MCF 10A (cell line): ENCODE measurements at regions not wholly inside any gene's neighbourhood (a gene's known extent, or its start where the extent isn't known, plus 50 kb on each side); places are given as distances from the start of the nearest gene placed in this dataset.

Source experiments
- BruUV-seq: library from RNA; stranded (reverse); fragments of 400-500 nt; replicated peaks from 2 replicates; lab custom pipeline; 2021; lab: Mats Ljungman, UMichigan
- CTCF ChIA-PET: fragments of 300-600 bp; sonication (Branson Sonifier 250); formaldehyde crosslinking; extraction: SDS; loops from one replicate; lab custom pipeline; 2021; ENCODE audit warnings: antibody characterized with exemption, inconsistent platforms; lab: Yijun Ruan, JAX
- POLR2A ChIA-PET: fragments of 300-600, 350-650 bp; sonication (Branson Sonifier 250); formaldehyde crosslinking; extraction: SDS; loops from one replicate; lab custom pipeline; 2020; ENCODE audit warnings: antibody characterized with exemption, inconsistent platforms; lab: Yijun Ruan, JAX
- DNase-seq: peaks from one replicate; pipeline ENCODE4 v3.0.0-alpha.2; 2018; ENCODE audit not compliant: unreplicated experiment
- H3K27ac Mint-ChIP-seq: one replicate; pipeline ENCODE4 v1.8.0; 2022; ENCODE audit warnings: mild to moderate bottlenecking, low read depth, mixed read lengths; ENCODE audit not compliant: unreplicated experiment
- H3K27me3 Mint-ChIP-seq: one replicate; pipeline ENCODE4 v1.8.0; 2022; ENCODE audit warnings: mixed read lengths; ENCODE audit not compliant: insufficient read depth, unreplicated experiment
- H3K36me3 Mint-ChIP-seq: one replicate; pipeline ENCODE4 v1.8.0; 2022; ENCODE audit warnings: mild to moderate bottlenecking, moderate library complexity, mixed read lengths; ENCODE audit not compliant: insufficient read depth, unreplicated experiment
- H3K4me1 Mint-ChIP-seq: one replicate; pipeline ENCODE4 v1.8.0; 2022; ENCODE audit warnings: mixed read lengths; ENCODE audit not compliant: insufficient read depth, unreplicated experiment
- H3K4me3 Mint-ChIP-seq: one replicate; pipeline ENCODE4 v1.8.0; 2022; ENCODE audit warnings: mild to moderate bottlenecking, moderate library complexity, mixed read lengths; ENCODE audit not compliant: unreplicated experiment
- H3K9me3 Mint-ChIP-seq: one replicate; pipeline ENCODE4 v1.8.0; 2022; ENCODE audit warnings: mixed read lengths; ENCODE audit not compliant: unreplicated experiment
- intact Hi-C: fragments of 100-400 bp; cut with micrococcal nuclease; formaldehyde crosslinking; loops from 2 replicates; pipeline ENCODE4 v1.14.1; 2022
- TF ChIP-seq, protein P1 (sequence below): fragments of 200-600 bp; IDR thresholded peaks from one replicate; pipeline ENCODE4 v1.8.0; 2022; ENCODE audit warnings: antibody characterized with exemption, mild to moderate bottlenecking; ENCODE audit not compliant: unreplicated experiment

DNA sequence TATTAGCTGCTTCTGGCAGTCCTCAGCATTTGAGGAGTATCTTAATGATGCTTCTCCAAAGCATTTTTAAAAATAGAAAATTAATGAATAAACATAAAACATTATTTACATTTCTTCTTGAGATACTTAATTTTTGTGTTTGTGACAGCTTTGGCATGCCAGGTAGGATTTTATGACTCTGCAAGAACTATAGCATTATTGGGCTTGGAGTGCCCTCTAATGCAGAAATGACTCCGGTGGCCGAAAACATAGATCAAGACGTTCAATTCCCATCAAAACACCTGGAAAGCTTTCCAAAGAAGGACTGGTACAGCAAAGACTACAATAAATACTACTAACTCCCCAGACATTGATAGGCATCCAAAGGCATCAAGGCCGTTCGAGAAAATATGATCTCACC lies 366.4 kb upstream of the CXADR start:
- TF ChIP-seq, protein P1, sequence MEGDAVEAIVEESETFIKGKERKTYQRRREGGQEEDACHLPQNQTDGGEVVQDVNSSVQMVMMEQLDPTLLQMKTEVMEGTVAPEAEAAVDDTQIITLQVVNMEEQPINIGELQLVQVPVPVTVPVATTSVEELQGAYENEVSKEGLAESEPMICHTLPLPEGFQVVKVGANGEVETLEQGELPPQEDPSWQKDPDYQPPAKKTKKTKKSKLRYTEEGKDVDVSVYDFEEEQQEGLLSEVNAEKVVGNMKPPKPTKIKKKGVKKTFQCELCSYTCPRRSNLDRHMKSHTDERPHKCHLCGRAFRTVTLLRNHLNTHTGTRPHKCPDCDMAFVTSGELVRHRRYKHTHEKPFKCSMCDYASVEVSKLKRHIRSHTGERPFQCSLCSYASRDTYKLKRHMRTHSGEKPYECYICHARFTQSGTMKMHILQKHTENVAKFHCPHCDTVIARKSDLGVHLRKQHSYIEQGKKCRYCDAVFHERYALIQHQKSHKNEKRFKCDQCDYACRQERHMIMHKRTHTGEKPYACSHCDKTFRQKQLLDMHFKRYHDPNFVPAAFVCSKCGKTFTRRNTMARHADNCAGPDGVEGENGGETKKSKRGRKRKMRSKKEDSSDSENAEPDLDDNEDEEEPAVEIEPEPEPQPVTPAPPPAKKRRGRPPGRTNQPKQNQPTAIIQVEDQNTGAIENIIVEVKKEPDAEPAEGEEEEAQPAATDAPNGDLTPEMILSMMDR, result no peak
- Mint-ChIP-seq H3K4me3 (no peak overlapping the region), H3K27ac (no peak overlapping the region), H3K9me3 (peaks cover 10% of the 10 kb centered on the region), H3K36me3 (no peaks in the 10 kb centered on the region), H3K4me1 (no peaks in the 10 kb centered on the region), H3K27me3 (no peaks in the 10 kb centered on the region)
- ChIA-PET CTCF (interaction anchor here (0.7 kb wide), 2 partner anchors 14 to 105 kb away, joined by 3 to 6 read pairs; no protein-coding TSS in a partner anchor), POLR2A (no interaction called here)
- no TSS peak for BruUV-seq
- no peak for DNase-seq
- intact Hi-C loops, result no loop called here

DNA sequence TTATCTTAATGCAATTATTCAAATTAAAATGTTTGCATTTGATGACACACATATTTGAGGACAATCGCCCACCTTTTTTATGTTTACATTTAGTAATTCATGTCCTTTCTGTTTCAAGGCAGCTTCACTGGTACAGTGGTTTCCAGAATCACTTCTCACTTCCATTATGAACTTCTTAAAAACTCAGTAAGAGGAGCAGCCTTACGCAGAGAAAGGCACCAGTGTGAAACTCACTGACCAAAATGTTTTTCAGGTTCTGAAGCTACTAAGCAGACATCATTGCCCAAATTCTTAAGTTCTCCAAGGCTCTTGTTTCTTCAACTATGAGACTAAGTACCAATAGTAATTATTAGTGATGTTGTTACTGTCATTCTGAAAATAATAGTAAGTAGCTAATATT lies 353.1 kb upstream of the CXADR start:
- Mint-ChIP-seq H3K4me1 (no peaks in the 10 kb centered on the region), H3K27ac (no peak overlapping the region), H3K9me3 (no peaks in the 10 kb centered on the region), H3K4me3 (no peak overlapping the region), H3K27me3 (no peaks in the 10 kb centered on the region), H3K36me3 (no peaks in the 10 kb centered on the region)
- DNase-seq, result no peak
- ChIA-PET POLR2A (no interaction called here), CTCF (no interaction called here)
- BruUV-seq, result no TSS peak
- intact Hi-C loops, result no loop called here
- TF ChIP-seq, protein P1, result no peak

DNA sequence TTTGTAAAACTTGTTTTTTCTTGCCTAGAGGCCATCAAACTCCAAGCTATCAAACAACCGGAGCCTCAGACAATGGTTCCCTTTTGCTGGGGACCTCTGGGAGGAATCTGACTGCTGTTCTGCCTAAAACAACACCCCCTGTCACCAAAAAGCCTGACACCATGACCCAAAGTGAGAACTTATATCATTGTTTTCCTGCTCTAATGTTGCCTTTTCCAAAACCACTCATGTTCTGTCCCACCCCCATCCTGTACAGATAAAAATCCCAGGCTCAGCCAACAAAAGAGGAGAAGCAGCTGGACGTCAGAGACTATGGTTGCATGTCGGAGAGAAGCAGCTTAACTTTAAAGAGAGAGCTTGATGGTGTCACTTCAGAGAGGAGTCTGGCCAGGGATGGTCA lies 327.2 kb upstream of the CXADR start:
- Mint-ChIP-seq H3K9me3 (no peaks in the 10 kb centered on the region), H3K27me3 (no peaks in the 10 kb centered on the region), H3K27ac (no peak overlapping the region), H3K4me3 (no peak overlapping the region), H3K4me1 (no peaks in the 10 kb centered on the region), H3K36me3 (no peaks in the 10 kb centered on the region)
- intact Hi-C loops, result no loop called here
- ChIA-PET CTCF (interaction anchor here (0.7 kb wide), 1 partner anchor 119 kb away, joined by 3 read pairs; no protein-coding TSS in a partner anchor), POLR2A (no interaction called here)
- TF ChIP-seq, protein P1, result no peak
- no TSS peak for BruUV-seq
- DNase-seq, result no peak

DNA sequence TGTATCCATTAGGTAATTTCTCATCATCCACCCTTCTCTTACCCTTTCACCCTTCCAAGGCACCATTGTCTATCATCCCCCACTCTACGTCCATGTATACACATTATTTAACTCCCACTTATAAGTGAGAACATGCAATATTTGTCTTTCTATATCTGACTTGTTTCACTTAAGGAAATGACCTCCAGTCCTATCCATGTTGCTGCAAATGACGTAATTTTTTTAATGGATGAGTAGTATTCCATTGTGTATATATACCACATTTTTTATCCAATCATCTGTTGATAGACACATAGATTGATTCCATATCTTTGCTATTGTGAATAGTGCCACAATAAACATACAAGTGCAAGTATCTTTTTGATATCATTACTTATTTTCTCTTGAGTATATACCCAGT lies 322.9 kb upstream of the CXADR start:
- Mint-ChIP-seq H3K27ac (no peak overlapping the region), H3K27me3 (no peaks in the 10 kb centered on the region), H3K4me1 (no peaks in the 10 kb centered on the region), H3K36me3 (no peaks in the 10 kb centered on the region), H3K9me3 (no peaks in the 10 kb centered on the region), H3K4me3 (no peak overlapping the region)
- TF ChIP-seq, protein P1, result no peak
- POLR2A ChIA-PET, result no interaction called here
- no TSS peak for BruUV-seq
- intact Hi-C loops, result no loop called here
- DNase-seq, result no peak
- CTCF ChIA-PET, result no interaction called here
